SKM-1 treated with dmso at 0.1 percent for 144 hours (cell line): ENCODE measurements at regions not wholly inside any gene's neighbourhood (a gene's known extent, or its start where the extent isn't known, plus 50 kb on each side); places are given as distances from the start of the nearest gene placed in this dataset.

Source experiments
- DNase-seq: peaks from one replicate; lab custom pipeline; 2025; ENCODE audit not compliant: unreplicated experiment; lab: John Stamatoyannopoulos, UW

DNA sequence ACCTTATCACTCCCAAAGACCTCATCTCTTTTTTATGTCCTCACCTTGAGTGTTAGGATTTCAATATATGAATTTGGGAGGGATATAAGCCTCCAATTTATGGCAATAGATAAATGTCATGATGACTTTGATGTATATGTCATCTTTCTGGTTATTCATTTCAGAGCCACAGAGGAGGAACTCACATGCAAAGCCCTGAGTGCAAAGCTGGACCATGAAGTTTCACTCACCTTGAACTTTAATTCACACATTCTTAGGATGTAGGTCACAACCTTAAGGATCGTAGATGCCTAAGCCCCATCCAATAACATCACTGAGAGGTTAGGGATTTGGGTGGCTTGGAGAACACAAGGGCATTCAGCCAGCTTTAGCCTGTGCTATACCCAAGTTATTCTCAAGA, 81.9 kb upstream of the ZPBP start:
- no peak for DNase-seq

DNA sequence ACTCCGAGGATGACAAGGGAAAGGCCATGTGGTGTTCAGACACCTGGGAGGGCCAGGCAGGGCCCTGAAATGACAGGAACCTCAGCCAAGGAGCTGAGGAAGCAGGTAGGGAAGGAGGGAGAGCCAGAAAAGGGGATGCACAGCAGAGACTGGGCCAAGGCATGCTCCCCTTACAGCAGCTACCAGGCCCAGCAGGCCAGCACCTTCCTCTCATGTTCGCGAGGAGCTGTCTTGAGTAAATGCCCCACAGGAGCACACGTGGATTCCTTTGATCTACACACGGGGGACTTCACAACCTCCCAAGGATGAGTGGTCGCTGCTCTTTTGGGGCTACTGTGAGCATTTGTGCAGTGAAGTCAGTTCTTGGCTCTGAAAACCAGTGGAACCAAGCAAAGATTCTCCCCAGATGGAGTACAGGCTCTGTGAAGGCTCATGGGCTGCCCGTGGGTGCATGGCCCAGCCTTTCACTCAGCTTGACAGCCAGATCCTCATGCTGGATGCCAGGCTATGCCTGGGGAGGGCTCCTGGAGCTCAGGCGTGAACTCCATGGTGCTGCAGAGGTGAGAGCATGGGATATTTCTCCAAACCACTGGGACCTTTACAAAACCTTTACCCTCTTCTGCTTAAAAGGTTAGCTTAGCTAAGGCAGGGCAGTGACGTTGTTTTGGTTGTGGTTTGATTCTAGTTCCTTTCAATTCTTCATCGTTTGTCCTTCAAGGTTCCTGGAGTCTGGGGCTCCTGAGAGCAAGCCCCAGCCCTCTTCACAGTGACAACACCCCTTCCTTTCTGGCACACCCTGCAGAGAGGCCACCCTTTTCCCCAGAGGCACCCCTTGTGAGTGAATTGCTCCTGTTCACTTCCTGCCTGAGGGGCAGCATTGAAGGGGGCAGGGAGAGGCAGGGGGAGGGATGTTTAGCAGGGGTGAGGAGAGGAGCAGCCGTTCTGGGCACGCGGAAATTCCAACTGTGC, 74.2 kb upstream of the ZPBP start:
- DNase-seq = no peak

DNA sequence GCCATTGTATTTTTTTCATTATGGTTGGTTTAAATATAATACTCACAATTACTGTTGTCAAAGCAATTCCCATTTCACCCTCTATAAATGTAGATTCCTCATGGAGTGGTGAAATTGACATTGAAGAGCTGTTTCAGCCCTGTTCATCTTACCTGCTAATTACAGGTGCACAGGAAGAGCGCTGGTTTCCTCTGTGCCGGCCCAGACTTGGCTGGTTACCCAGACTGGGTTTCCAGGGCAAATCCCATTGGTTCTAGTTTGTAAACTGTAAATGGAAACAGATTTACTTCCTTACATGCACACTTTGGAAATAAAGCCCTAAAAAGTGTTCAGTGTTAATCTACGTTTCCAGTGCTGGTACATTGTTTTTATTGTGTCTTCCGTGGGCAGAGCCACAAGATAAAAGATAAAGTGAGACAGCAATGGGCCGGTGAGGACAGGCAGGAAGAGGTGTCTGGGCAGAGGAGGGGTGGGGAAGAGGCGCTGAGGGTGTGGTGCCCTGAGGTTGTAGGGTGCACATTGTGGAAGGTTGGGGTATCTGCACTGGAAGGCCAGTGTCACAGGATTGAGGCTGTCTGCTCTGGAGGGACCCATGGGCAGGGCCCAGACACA, 71.6 kb upstream of the ZPBP start:
- no peak for DNase-seq

DNA sequence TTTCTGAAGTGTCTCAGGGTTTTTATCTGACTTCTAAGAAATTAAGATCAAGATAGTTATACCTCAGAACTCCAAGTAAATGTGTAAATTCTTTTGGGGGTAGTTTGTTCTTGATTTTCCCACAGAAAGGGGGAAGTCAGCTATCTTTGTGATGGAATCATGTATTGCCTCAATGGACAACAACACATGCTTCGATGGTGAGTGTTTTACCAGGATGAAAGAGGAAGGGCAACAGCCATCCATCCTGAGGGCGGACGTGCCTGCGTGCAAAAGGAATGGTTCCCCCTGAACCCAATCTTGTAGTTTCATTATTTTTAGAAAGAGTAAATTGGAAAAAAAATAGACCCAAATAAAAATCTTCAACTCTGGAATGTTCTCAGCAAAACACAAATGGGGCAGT, 67.2 kb upstream of the ZPBP start:
- DNase-seq = no peak

DNA sequence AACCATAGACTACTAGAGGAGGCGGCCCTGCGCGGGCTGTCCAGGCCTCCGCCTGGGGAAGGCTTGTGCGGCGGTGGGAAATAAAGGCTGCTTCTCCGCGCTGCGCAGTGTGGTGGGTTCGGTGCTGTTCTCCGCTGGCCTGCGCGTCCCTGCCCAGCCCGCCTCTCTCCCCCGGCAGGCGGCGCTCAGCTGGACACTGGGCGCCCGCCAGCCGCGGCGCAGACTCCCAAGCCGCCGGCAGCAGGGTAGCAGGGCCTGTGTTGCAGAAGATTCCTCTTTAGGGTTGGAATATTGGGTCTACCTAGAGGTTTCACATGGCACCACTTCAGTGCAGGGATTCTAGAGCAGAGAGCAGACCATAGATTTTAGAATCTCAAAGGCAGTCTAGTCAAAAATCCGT, 66.1 kb upstream of the ZPBP start:
- DNase-seq = no peak

DNA sequence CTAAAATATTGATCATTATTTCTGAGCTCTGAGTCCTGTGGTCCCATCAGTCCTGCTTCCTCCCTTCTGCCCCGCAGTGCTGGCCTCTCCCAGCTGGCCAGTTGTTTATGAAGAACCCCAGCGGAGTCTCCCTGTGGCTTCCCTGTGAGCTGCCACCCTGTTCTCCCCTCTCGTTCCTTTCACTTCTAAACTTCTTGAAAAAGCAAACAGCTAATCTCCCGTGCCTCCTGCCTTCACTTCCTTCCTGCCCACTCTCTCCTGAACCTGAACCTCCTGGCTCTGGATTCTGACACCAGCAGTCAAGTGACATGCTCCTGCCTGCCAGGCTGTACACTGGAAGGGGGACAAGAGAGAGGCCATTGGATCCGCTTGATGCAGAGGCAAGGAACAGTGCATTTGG, 63.7 kb upstream of the ZPBP start:
- no peak for DNase-seq

DNA sequence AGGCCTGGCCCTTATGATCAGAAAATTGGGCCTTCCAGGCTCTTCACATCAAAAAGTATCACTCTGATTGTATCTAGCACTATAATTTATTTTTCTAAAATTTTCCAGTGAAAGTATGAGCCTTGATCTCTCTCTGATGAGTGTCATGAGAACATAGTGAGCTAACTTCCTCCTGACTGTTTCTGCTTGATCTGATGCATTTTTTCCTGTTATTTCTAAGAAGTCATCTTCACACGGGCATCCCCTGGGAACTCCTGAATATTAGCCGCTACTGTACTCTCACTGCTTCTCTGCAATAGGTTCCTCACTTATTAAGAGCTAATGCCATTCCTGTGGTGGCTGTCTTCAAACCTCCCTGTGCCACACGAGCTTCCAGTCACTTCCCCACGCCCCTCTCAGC, 63.1 kb upstream of the ZPBP start:
- DNase-seq = no peak

DNA sequence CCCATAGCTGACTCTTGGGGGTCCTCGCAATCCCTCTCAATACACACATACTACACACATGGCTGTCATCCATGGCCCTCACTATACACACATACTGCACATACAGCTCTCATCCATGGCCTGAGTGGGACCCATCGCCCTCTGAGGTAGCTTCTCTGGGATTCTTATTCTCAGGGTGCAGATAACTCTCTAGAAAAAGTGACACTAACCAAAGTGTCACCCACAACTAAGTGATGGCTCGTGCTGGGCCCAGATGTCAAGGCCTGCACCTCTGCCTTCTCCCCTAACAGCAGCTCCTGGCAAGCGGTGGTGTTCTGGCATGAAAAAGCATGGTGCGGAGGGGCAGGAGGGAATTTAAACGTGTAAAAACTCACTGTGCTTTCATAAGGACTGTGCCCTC, 62.7 kb upstream of the ZPBP start:
- no peak for DNase-seq

DNA sequence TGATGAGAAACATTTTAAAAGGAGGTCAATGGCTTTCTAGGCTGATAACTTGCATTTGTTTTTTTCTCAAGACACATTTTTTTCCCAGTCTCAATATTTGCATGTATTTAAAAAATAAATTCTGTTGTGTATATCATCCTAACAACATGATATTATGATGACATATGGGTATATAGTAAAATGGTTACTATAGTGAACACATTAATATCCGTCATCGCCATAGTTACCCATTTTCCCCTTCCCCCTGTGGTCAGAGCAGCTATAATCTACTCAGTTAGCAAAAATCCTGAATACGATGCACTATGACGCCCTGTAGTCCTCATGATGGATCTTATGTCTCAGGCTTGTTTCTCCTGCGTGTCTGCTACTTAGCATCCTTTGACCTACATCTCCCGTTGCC, 60.9 kb upstream of the ZPBP start:
- no peak for DNase-seq

DNA sequence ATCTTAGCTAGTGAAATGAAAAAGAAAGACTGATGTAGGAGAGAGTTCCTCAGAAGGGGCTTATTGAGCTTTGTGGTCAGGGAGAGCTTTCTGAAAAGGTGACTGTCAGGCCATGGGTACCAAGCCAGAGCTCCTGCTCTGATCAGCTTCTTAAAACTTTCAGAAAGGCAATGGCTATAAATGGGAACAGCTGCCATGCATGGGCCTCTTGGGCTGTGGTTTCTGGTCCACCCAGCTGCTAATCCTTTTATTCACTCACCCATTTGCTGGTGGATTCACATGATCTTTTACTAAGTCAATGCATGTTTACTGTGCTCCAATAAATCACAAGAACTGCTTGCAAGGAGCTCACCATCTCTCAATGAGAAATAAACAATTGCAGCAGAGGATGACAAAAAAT, 60.1 kb upstream of the ZPBP start:
- DNase-seq = no peak

DNA sequence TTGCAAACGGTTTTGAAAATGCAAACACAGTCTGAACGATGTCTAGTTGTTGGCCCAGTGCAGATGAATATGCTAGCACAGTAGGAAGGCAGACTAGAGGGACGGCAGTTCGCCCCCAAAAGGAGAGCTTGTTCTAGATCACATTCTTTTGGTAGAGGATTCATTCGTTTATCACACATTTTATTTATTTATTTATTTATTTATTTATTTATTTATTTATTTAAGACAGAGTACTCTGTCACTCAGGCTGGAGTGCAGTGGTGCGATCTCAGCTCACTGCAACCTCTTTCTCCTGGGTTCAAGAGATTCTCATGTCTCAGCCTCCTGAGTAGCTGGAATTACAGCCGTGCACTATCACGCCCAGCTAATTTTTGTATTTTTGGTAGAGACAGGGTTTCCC, 59.4 kb upstream of the ZPBP start:
- DNase-seq = no peak

DNA sequence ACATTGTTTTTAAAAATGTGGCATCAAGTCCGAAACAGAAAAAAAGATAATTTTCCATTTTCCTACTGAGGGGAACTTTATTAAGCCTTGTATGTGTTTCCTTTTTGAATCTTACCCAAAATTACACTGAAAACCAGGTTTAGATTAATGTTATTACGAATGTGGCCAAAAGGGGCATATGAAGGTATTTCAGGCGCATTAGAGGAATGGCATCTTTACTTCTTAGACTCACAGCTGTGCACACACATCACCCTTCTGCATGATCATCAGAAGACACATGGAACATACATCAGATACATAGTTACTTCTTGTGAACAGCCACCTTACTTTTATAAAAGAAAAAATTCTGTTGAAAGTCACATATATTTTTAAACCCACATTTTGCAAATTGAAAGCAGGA, 58.6 kb upstream of the ZPBP start:
- DNase-seq = no peak

DNA sequence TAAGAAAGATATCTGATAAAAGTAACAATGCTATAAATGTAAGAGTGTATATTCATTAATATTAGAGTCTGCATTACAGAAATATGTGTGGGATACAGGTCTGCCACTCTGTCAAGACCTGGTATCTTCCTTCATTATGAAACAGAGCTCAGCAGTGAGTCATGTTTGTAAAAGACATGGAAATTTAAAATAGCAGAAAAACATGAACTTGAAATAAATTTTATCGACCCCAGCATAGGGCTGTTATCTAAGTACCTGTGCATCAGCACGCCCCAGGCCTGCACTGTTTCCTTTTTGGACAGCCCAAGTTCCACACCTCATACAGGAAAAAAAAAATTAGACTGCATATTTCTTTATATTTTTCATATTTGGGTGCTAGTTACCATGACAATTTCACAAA, 58.0 kb upstream of the ZPBP start:
- no peak for DNase-seq

DNA sequence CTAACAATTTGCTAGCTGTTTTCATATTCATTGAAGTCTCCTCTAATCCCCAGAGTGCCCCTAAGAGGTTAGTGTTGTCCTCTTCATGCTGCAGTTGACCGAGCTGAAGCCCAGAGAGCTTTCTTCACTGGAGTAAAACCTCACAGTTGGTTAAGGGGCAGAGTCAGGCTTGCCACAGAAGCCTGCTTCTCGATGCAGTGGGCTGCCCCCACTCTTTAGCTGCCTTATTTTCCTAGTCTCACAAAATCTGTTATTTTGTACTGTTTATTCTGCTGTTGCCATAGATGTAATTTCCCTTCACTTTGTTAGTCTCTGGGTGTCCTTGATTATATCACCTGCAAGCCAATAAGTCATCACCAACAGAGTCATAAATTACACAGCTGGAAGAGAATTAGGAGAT, 56.3 kb upstream of the ZPBP start:
- no peak for DNase-seq

DNA sequence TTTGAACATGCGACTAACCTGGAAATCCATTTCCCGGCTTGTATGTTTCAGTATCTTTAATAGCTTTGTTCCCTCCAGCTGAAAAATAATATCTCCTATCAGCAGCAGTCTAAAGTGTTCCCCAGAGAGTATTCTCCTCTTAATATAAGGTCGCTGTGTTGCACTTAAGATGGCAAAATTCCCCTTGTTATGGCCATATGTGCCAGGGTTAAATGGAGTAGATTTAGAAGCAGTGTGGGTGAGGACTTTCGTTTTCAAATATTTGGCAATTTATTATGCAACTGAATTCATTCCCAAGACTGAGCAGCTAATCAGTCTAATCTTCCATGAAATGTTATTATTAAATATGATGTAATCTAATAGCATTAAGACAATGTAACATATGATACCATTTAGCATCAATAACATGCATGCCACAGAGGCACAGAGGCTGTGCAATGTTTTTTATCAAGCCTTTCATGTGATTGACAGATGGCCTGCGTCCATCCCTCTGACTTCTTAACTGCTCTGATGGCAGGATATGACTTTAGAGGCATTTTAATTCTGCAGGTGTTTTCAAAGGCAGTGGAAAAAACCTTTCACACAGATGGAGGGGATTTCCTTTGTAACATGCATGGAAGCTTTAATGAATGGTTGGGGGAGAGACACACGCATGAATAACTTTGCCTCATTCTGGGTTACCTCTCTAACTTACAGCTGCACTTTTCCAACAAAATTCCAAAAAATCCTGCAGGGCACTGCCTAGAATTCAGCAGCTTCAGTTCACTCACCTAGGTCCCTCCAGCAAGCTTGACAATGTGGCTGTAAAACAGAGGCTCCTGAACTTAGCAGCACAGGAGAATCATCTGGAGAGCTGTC, 55.1 kb upstream of the ZPBP start:
- no peak for DNase-seq

DNA sequence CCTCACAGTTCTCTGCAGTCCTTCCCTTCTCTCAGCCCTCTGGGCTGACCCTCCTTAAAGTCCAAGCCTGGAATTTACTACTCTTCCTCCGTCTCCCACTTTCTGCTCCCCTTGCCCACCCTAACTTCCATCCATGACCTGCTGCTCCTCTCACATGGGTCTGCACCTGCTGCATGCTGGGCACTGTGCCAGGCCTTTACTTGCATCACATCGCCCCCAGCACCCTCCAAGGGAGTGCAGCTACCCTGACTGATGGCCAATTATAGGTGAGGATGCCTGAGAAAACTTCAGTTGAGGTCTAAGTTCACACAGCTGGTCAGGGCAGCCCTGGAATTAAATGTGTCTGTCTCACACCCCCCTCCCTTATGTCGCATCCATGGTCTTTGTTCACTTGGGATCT, 53.6 kb upstream of the ZPBP start:
- no peak for DNase-seq

DNA sequence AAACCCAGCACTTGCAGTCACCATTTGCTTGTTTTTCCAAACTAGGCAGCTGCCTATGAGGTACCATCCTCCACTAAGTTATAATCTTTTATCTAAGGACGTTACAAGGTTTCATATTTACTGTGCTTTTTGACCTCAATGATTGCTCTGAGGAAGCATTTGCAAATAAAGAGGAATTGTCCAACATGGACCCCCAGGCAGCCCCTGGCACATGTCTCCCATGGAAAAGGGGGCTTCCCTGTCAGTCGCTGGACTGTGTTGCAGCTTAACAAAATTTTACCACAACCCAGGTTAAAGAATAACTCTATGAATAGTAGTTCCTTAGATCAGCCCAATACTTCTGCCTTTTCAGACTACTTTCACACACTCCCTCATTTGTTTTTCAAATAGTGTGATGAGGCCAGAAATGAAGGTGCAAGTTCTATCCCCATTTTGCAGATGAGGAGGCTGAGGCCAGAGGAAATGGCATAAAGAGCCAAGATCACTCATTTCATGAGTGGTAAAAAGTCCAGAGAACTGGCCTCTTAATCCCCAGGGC, 52.8 kb upstream of the ZPBP start:
- no peak for DNase-seq

DNA sequence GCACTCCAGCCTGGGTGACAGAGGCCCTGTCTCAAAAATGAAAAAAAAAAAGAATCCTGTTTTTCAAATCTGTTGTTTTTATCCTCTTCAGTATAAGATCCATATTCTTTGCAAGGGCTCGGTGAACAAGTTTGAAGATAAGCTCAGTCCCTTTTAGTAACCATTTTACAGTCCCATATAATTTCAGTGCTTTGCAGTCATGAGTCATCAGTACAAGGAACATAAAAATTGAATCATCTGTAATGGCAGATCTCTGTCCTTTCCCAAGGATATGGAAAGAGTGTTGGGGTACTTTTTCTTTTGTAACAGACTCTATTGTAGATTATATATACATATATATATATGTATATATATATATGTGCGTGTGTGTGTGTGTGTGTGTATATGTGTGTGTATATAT, 52.2 kb upstream of the ZPBP start:
- DNase-seq = no peak
